Fibroblast of skin of left quadriceps (primary cell): ENCODE measurements at regions not wholly inside any gene's neighbourhood (a gene's known extent, or its start where the extent isn't known, plus 50 kb on each side); places are given as distances from the start of the nearest gene placed in this dataset.

Source experiments
- DNase-seq, 2 experiments: peaks; one replicate each; pipeline ENCODE4 v3.0.0-alpha.2; 2013; ENCODE audit warnings: low read depth in 2 of 2

DNA sequence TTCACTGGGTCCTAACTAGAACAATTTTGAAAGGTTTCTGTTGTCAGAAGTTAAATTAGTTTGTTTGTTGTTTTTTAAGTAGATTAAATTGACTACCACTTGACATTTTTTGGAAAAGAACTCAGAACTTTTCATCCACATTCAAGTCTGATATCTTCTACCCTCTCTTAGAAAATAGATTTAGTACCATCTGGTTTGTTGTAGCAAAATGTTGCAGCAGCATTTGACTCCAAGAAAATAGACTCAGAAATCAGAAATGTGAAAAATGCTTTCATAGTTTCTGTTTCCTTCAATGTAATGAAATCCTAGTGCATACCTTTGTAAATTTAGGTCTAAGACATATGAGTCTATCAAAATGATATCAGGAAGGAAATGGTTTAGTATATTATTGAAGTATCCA, 256.3 kb upstream of the CLEC14A start:
- DNase-seq, result peak; percentile 11 to 13

DNA sequence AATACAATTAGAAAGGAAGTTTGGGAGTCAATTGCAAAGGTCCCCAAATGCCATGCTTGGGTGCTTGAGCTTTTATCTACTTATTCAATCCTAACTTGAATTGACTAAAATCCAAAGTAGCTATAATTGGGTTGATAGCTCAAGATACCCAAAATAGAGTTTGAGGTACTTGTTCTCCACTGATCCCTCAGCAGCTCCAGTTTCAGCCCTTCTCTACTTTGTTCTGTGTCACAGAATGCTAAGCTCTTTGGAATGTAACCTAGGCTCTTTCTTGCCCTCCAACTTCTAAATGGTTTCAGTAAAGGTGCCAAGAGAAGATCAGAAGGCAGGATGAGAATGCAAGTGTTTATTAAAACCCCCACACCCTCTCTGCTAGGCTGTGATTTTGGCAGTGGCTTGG, 251.4 kb upstream of the CLEC14A start:
- DNase-seq, result no peak

DNA sequence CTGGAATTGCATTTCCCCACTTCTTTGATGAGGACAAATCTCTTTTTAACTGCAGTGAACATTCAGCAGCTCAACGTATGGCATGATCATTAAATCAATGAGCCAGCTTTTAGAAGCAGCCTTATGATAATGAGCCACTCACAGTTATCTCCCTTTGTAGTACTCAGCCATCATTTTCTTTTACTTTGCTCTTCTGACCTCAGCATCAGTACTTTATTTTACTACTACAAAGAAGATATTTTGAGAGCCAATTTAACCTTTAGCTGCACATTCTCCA, 250.0 kb upstream of the CLEC14A start:
- DNase-seq, result no peak

DNA sequence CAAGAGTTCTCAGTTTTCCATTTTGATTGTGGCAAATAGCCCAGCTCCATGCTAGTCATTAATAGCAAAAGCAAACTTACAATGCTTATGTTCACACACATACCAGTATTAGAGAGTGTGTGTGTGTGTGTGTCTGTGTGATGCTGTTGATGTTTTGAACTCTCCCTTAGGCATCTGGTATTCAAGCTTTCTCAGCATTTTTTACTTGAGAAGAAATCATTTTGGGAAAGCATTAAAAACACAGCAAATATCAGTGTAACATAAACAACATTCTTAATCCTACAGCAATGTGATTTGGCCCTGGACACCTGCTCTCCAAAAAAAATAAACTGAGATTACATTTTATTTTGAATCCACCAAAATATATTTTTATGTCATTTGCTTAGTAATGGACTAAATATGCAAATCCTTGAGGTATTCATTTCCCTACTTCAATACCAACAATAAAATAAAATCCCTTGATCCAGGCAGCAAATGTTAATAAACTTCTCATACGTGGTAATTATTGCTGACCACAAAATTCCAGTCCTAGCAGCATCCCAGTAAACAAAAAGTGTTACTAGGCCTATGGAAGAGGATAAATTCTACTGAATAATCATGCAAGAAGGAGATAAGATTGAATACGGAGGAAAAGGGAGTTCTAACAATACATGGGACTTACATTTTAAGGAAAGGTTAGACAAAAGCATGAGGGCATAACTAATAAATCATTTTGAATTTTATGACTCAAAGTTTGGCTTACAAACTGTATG, 249.5 kb upstream of the CLEC14A start:
- DNase-seq, result peak; percentile 16 to 26

DNA sequence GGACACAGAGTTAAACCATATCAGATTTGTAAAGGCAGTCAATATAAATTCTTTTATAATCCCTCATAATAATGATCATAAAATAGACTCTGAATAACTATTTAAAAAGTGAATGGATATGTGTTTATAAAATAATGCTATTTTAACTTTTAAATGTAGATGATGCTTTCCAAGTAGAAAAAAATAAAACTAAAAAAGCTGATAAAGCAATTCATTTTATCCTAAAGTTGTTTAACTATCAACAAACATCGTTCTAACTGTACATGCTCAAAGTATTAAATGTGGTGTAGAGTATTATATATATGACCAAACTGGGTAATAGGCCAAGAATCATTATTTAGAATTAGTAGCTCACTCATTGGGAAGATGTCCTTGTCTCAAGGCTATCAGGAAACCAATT, 248.3 kb upstream of the CLEC14A start:
- DNase-seq, result no peak

DNA sequence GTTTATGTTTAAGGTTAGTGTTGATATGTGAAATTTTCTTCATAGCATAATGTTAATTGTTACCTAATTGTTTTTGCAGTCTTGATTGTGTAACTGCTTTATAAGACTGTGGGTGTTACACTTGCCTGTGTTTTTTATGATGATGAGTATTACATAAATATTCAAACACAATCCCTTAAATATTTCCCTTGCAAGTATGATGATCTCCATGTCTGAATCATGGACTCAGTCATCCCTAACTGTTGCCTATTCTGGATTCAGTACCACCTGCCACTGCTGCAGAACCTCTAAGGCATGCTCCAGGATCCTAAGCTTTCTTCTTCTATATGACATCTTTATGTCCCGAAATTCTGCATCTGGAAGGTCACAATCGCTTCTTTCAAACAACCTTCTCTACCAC, 246.3 kb upstream of the CLEC14A start:
- DNase-seq, result no peak

DNA sequence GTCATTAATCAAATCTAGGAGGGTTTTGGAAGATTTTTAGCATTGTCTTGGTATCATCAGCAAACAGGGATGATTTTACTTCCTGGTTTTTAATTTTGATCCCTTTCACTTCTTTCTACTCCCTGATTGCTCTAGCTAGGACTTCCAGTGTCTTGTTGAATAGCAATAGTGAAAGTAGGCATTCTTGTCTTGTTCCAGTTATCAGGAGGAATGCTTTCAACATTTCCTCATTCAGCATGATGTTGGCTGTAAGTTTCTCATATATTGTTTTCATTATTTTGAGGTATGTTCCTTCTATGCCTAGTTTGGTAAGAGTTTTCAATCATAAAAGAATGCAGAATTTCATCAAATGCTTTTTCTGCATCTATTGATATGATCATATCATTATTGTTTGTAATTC, 244.2 kb upstream of the CLEC14A start:
- DNase-seq, result no peak

DNA sequence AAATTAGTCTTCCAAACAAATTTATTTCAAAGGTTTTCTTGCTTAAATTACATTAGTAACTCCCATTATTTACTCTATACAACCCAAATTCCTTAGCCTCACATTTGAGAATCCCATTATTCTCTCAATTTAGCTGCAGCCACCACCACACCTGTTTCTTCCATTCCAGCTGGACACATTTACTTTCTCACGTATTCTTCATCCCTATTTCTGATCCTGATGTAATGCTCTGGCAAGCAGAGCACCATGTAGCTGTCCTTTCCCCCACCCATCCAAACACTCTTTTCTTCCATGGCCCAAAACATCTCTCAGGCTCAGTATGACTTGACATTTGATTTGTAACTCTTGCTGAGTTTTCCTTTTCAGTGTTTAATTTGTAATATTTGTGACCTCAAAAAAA, 240.2 kb upstream of the CLEC14A start:
- DNase-seq, result no peak

DNA sequence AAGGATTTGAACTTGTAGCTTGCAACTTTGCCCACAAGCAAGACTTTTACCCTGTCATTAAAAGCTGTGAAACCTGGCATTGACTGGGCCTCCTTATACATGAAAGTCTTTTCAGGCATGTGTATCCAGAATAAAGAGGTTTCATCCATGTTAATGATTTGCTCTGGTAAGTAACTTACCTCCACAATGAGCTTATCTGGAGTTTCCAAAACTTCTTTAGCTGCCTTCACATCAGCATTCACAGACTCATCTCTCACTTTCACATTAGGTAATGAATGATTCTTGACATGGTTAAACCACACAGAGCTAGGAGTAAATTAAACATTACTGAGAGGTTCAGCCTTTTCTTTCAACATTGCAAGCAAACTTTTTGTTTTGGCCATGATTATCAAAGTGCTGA, 234.4 kb upstream of the CLEC14A start:
- DNase-seq, result no peak

DNA sequence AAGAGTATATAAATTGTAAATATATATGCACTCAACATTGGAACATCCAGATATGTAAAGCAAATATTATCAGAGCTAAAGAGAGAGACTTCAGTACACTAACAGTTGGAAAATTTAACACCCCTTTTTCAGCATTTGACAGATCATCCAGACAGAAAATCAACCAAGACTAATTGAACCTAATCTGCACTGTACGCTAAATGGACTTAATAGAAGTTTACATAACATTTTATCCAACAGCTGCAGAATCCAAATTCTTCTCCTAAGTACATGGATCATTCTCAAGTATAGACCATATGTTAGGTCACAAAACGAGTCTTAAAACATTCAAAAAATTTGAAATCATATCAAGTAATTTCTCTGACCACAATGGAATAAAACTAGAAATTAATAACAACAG, 229.1 kb upstream of the CLEC14A start:
- no peak for DNase-seq

DNA sequence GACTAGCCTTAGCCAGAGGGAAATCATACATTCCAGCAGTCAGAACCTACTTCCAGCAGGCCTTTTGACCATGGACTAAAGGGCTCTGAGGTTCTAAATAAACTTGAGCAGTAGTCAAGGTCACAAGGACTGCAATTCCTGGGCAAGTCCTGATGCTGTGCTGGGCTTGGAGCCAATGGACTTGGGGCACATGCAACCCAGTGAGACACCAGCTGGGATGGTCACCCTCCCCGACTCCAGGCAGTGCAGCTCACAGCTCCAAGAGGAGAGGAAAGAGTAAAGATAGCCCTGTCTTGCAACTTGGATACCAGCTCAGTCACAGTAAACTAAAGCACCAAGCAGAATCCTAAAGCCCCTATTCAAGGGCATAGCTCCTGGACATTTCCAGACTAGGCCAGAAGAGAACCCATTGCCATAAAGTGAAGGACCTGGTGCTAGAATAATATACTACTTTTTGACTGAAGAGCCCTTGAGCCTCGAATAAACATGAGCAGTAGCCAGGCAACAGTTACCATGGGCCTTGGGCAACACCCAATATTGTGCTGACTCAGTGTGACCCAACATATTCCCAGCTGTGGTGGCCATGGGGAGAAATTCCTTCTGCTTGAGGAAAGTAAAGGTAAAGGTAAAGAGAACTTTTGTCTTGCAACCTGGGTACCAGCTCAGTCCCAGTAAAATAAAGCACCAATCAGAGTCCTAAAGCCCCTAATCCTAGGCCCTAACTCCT, 226.2 kb upstream of the CLEC14A start:
- DNase-seq, result peak in 1 of 2 experiments; percentile 6

DNA sequence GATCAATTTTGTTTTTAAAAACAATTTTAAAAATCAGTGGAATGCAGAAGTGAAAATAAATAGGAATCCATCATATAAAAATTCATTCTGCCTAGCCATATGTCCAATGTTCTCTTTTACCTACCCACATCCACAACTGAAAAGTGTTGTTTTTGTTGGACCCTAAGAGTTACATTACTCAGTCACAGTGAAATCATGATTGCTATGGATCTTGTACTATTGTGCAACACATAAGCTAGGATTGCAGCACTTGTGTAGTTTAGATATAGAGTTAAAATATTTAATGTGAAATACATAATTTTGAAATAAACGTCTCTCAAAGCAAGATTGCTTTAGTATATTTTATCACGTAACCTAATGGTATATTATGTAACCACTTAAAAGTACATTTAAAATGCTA, 213.3 kb upstream of the CLEC14A start:
- DNase-seq, result peak; percentile 9 to 23

DNA sequence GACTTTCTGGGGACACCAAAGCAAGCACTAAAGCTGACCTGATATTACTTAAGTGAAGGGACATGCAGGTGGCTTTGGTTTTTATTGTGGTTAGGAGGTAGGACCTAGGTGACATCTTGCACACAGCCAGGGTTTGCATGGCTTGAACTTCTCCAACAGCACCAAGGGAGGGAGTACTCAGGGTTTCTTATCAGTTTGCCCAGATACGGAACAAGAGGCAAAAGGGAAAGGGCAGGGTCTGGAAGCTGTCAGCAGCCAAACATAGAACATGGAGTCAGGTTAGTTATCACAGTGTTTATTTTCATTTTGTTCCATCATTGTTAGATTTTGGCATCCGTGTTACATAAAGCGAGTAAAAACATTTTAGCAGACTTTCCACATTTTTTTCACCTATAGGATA, 186.3 kb upstream of the CLEC14A start:
- no peak for DNase-seq

DNA sequence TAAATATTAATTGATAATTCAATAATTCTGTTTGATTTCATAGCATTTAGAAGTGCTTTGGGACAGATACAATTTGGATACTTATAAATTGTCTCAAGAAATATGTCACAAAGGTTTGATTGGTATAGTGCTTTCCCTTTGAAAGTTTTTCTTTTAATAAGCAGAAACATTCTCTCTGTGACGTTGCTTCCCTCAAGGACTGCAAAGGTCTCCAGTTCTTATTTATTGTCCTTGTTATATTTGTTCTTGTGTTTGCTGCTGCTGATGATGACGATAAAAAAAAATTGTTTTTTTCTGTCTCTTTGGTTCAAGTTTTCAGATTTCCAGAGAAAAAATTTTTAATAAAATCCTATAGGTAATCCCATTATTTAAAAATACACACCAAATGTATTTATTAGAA, 176.3 kb upstream of the CLEC14A start:
- DNase-seq, result no peak

DNA sequence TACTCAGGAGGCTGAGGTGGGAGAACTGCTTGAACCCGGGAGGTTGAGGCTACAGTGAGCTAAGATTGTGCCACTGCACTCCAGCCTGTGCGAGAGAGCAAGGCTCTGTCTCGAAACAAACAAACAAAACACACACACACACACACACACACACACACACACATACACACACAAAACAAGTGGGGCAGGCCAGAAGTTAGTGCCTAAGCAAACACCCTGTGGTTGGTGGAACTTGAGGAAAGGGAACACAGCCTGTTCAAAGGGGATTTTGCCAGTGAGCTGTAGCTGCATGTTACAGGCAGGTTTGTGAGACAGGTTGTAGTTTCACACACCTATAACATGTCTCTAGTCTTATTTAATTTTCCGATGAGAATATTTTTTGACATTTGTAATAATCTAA, 175.3 kb upstream of the CLEC14A start:
- no peak for DNase-seq

DNA sequence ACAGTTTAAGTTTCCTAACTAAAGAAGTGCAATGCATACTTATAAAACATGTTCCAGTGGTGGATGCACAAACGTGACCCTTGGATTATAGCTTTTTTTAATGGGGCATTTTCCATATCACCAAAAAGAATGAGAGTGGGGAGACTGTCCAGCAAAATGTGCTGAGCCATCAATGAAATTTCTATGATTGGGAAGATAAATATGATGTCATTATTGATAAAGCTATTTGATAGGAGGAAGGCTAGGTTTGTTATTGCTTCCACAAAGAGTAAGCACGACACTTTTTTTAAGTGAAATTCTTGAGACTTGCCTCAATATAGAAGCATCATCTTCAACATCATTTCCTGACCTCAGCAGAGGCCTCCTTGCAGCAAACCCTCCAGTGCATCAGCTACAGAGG, 174.6 kb upstream of the CLEC14A start:
- no peak for DNase-seq

DNA sequence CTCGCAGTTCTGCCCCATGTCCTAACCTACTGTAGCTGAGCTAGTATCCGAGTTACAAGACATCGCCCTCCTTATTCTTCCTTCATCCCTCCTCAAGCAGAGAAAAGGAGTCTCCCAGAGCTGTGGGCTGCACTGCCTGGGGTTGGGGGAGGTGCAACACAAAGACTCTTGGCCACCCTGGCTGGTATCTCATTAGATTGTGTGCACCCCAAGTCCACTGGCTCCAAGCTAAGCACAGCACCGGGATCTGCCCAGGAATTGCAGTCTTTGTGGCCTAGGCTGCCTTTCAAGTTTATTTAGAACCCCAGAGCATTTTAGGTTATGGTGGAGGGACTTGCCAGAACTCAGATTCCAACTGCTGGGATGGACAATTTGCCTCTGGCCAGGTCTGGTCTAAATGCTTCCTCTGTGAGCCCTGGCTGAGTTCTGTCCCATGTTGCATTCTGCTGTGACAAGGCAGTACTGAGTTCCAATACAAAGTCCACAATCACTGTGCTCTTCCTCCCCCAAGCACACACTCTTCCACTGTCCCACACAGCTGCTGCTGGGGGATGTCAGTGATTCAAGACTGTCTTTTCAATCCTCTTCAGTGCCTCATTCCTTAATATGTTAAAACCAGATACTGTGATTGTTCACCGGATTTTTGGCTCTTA, 169.6 kb upstream of the CLEC14A start:
- DNase-seq, result no peak

DNA sequence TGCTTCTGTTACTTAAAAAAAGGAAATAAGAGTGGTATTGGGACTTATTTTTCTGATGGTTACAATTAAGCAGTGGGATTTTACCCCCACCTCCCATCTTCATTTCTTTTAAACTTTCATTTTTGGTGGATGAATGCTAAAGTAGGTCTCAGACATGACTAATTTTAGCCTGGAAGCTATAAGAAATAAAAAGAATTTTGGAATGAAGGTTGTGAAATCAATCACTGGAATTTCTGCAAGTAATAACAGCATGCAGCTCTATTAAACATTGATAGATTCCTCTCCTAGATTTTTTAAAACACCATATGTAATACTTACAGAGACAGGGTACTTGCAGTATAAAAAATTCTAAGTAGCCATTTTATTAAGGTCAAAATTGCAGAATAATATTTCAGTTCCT, 164.2 kb upstream of the CLEC14A start:
- peak; percentile 69 to 70 for DNase-seq

DNA sequence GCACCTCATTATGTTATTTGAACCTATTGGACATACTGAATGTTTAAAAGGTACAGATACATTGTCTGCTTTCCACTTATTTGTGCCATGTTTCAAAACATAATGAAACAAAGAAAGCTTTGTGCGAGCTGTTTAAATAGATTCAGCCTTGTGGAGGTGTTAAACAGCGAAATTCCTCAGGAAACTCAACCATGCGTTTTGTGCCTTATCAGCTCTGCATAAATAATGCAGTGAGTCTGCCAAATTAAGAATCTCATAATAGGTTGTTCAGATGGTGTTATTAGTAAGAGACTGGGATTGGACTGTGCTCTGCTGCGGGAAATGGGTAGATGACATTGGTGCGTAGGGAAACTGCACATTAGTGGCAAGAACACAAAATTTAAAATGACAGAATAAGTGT, 163.7 kb upstream of the CLEC14A start:
- no peak for DNase-seq

DNA sequence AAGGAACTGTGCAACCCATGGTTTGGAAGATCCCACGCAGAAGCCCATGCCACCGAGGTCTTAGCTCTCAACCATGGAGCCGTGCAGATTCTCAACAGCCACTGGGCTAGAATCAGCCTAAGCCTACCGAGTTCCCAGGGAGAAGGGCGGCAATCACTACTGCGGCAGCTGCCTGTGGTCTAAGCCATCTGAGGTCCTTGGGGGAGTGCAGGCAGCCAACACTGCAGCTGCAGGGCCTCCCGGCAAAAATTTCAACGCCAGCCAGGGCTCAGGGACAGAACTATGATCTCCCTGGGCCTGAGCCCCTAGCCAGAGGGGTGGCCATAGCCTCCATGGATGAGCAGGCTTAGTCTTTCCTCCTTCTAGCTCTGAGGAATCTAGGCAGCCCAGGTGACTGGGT, 156.8 kb upstream of the CLEC14A start:
- no peak for DNase-seq

DNA sequence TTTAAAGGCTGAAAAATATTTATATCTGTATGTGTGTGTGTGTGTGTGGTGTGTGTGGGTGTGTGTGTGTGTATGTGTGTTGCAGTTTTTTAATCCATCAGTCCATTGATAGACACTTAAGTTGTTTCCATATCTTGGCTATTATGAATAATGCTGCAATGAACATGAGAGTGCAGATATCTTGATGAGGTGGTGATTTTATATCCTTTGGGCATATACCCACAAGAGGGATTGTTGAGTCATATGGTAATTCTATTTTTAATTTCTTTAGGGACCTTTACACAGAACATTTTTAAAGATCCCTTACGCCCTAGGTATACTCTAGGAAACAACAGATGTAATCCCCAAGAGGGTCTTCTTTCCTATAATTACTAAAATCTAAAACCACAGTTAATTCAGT, 154.5 kb upstream of the CLEC14A start:
- no peak for DNase-seq

DNA sequence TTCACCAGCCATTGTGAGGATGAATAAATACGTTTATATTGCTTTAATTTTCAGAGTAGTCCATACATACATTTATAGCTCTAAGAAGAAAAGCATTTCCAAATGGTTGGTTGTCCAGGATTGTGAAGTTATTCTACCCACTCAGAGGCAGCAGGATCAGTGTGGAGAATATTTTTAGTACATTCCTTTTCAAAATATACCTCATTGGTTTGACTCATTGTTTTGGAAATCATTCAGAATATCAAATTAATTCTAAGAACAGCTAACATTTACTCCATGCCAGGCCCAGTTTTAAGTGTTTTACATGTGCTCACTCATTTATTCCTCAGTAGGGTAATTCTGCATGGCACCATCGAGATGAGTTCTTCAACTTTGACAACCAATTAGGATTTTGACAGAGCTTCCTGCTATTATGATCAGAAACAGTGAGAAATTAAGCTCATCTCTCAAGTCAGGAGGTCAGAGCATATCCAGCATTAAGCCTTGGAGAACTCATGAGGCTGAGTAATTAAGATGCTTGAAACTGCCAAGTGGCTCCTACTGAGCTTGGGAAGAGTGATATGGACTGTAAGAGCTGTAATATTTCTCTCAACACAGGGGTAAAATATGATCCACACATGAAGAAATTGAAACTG, 153.3 kb upstream of the CLEC14A start:
- no peak for DNase-seq
